ENCODE measurements at regions not wholly inside any gene's neighbourhood (a gene's known extent, or its start where the extent isn't known, plus 50 kb on each side); places are given as distances from the start of the nearest gene placed in this dataset.

- Histone ChIP-seq H3K36me3 (ENCODE audit: control insufficient read depth in 4 of 4, insufficient read depth in 4 of 4, low read length in 3 of 4) (no peaks in the 10 kb centered on the region), H3K4me1 (ENCODE audit: control extremely low read depth in 1 of 4, control insufficient read depth in 4 of 4, insufficient read depth in 4 of 4, low read length in 3 of 4) (no peaks in the 10 kb centered on the region), H3K27ac (ENCODE audit: insufficient read depth in 1 of 2, low read depth in 1 of 2, low read length in 2 of 2, poor library complexity in 1 of 2, severe bottlenecking in 2 of 2) (no peak overlapping the region), H3K9me3 (ENCODE audit: control extremely low read depth in 1 of 5, control insufficient read depth in 4 of 5, insufficient read depth in 2 of 5, low read depth in 1 of 5, low read length in 4 of 5) (peaks cover 0 to 4% (median 3%) of the 10 kb centered on the region in 5 experiments), H3K27me3 (replicated peaks in 2 of 5; ENCODE audit: control insufficient read depth in 4 of 5, insufficient read depth in 5 of 5, low read length in 4 of 5) (no peaks in the 10 kb centered on the region), H3K4me3 (ENCODE audit: control insufficient read depth in 1 of 7, extremely low read depth in 1 of 7, insufficient read depth in 4 of 7, low read depth in 2 of 7, low read length in 6 of 7) (no peak overlapping the region)
- ChIA-PET CTCF (no interaction called here), POLR2A (no interaction called here)
- WGBS (ENCODE audit: insufficient coverage), result 100% methylated on average over 1 of the region's 1 CpG
- DNase-seq, result no peak
These were observed 207.8 kb downstream of the RAB28 start for GRCh38 chr4:13276357-13276756.

- ChIA-PET POLR2A (no interaction called here), CTCF (no interaction called here)
- 100% methylated on average over 1 of the region's 3 CpGs for WGBS (ENCODE audit: insufficient coverage)
- no peaks in the 10 kb centered on the region for H3K27me3 ChIP-seq (replicated peaks in 2 of 5; ENCODE audit: control insufficient read depth in 4 of 5, insufficient read depth in 5 of 5, low read length in 4 of 5)
- H3K27ac ChIP-seq (ENCODE audit: insufficient read depth in 1 of 2, low read depth in 1 of 2, low read length in 2 of 2, poor library complexity in 1 of 2, severe bottlenecking in 2 of 2), result no peak overlapping the region
- peaks cover 0 to 4% (median 0%) of the 10 kb centered on the region in 5 experiments for H3K9me3 ChIP-seq (ENCODE audit: control extremely low read depth in 1 of 5, control insufficient read depth in 4 of 5, insufficient read depth in 2 of 5, low read depth in 1 of 5, low read length in 4 of 5)
- no peaks in the 10 kb centered on the region for H3K4me1 ChIP-seq (ENCODE audit: control extremely low read depth in 1 of 4, control insufficient read depth in 4 of 4, insufficient read depth in 4 of 4, low read length in 3 of 4)
- DNase-seq, result no peak
- no peaks in the 10 kb centered on the region for H3K36me3 ChIP-seq (ENCODE audit: control insufficient read depth in 4 of 4, insufficient read depth in 4 of 4, low read length in 3 of 4)
- H3K4me3 ChIP-seq (ENCODE audit: control insufficient read depth in 1 of 7, extremely low read depth in 1 of 7, insufficient read depth in 4 of 7, low read depth in 2 of 7, low read length in 6 of 7), result no peak overlapping the region
These were observed 215.4 kb downstream of the RAB28 start for GRCh38 chr4:13268703-13269102.

DNA sequence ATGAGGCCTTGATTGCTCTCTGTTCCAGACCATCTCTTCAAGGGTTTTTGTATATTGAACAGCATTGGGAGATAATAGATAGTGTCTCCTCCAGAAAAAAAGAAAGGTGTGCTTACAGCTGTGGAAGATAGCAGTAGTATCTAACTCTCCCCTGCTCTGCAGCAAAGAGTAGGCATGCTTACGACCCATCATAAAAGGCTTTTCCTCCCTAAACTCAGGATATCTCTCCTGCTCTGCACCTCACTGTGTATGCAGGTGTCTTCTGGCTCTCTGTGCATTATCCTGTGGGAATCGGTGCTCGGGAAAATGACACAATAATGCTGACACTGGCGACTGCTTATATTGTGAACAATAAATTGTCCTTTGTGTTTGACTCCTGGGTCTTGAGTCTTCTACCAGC, 216.0 kb downstream of the RAB28 start:
- Histone ChIP-seq H3K27ac (ENCODE audit: insufficient read depth in 1 of 2, low read depth in 1 of 2, low read length in 2 of 2, poor library complexity in 1 of 2, severe bottlenecking in 2 of 2) (no peak overlapping the region), H3K4me3 (ENCODE audit: control insufficient read depth in 1 of 7, extremely low read depth in 1 of 7, insufficient read depth in 4 of 7, low read depth in 2 of 7, low read length in 6 of 7) (no peak overlapping the region), H3K27me3 (replicated peaks in 2 of 5; ENCODE audit: control insufficient read depth in 4 of 5, insufficient read depth in 5 of 5, low read length in 4 of 5) (no peaks in the 10 kb centered on the region), H3K4me1 (ENCODE audit: control extremely low read depth in 1 of 4, control insufficient read depth in 4 of 4, insufficient read depth in 4 of 4, low read length in 3 of 4) (no peaks in the 10 kb centered on the region), H3K9me3 (ENCODE audit: control extremely low read depth in 1 of 5, control insufficient read depth in 4 of 5, insufficient read depth in 2 of 5, low read depth in 1 of 5, low read length in 4 of 5) (peaks cover 0 to 3% (median 0%) of the 10 kb centered on the region in 5 experiments), H3K36me3 (ENCODE audit: control insufficient read depth in 4 of 4, insufficient read depth in 4 of 4, low read length in 3 of 4) (no peaks in the 10 kb centered on the region)
- DNase-seq, result no peak
- ChIA-PET POLR2A (no interaction called here), CTCF (no interaction called here)
- 96% methylated on average over 4 of the region's 4 CpGs for WGBS (ENCODE audit: insufficient coverage)

- H3K9me3 ChIP-seq (ENCODE audit: control extremely low read depth in 1 of 5, control insufficient read depth in 4 of 5, insufficient read depth in 2 of 5, low read depth in 1 of 5, low read length in 4 of 5), result peaks cover 0 to 3% (median 0%) of the 10 kb centered on the region in 5 experiments
- H3K36me3 ChIP-seq (ENCODE audit: control insufficient read depth in 4 of 4, insufficient read depth in 4 of 4, low read length in 3 of 4), result no peaks in the 10 kb centered on the region
- H3K27ac ChIP-seq (ENCODE audit: insufficient read depth in 1 of 2, low read depth in 1 of 2, low read length in 2 of 2, poor library complexity in 1 of 2, severe bottlenecking in 2 of 2), result no peak overlapping the region
- H3K4me1 ChIP-seq (ENCODE audit: control extremely low read depth in 1 of 4, control insufficient read depth in 4 of 4, insufficient read depth in 4 of 4, low read length in 3 of 4), result no peaks in the 10 kb centered on the region
- H3K4me3 ChIP-seq (ENCODE audit: control insufficient read depth in 1 of 7, extremely low read depth in 1 of 7, insufficient read depth in 4 of 7, low read depth in 2 of 7, low read length in 6 of 7), result no peak overlapping the region
- WGBS (ENCODE audit: insufficient coverage), result 100% methylated on average over 2 of the region's 2 CpGs
- ChIA-PET POLR2A (no interaction called here), CTCF (no interaction called here)
- no peaks in the 10 kb centered on the region for H3K27me3 ChIP-seq (replicated peaks in 2 of 5; ENCODE audit: control insufficient read depth in 4 of 5, insufficient read depth in 5 of 5, low read length in 4 of 5)
- DNase-seq, result no peak
These were observed 217.0 kb downstream of the RAB28 start for GRCh38 chr4:13267091-13267490.

- CTCF ChIA-PET, result no interaction called here
- Histone ChIP-seq H3K27ac (ENCODE audit: insufficient read depth in 1 of 2, low read depth in 1 of 2, low read length in 2 of 2, poor library complexity in 1 of 2, severe bottlenecking in 2 of 2) (no peak overlapping the region), H3K36me3 (ENCODE audit: control insufficient read depth in 4 of 4, insufficient read depth in 4 of 4, low read length in 3 of 4) (no peaks in the 10 kb centered on the region), H3K27me3 (replicated peaks in 2 of 5; ENCODE audit: control insufficient read depth in 4 of 5, insufficient read depth in 5 of 5, low read length in 4 of 5) (no peaks in the 10 kb centered on the region), H3K4me1 (ENCODE audit: control extremely low read depth in 1 of 4, control insufficient read depth in 4 of 4, insufficient read depth in 4 of 4, low read length in 3 of 4) (no peaks in the 10 kb centered on the region), H3K9me3 (ENCODE audit: control extremely low read depth in 1 of 5, control insufficient read depth in 4 of 5, insufficient read depth in 2 of 5, low read depth in 1 of 5, low read length in 4 of 5) (peaks cover 0 to 1% (median 0%) of the 10 kb centered on the region in 5 experiments), H3K4me3 (ENCODE audit: control insufficient read depth in 1 of 7, extremely low read depth in 1 of 7, insufficient read depth in 4 of 7, low read depth in 2 of 7, low read length in 6 of 7) (no peak overlapping the region)
- no CpG with 5 or more reads among the region's 3 CpGs for WGBS (ENCODE audit: insufficient coverage)
- POLR2A ChIA-PET, result no interaction called here
- no peak for DNase-seq
These were observed 217.5 kb downstream of the RAB28 start for GRCh38 chr4:13266687-13267086.

GRCh38 chr4:13263967-13264525, 220.1 kb downstream of the RAB28 start:
- Histone ChIP-seq H3K9me3 (ENCODE audit: control extremely low read depth in 1 of 5, control insufficient read depth in 4 of 5, insufficient read depth in 2 of 5, low read depth in 1 of 5, low read length in 4 of 5) (peaks cover 0 to 1% (median 0%) of the 10 kb centered on the region in 5 experiments), H3K27ac (ENCODE audit: insufficient read depth in 1 of 2, low read depth in 1 of 2, low read length in 2 of 2, poor library complexity in 1 of 2, severe bottlenecking in 2 of 2) (no peak overlapping the region), H3K36me3 (ENCODE audit: control insufficient read depth in 4 of 4, insufficient read depth in 4 of 4, low read length in 3 of 4) (no peaks in the 10 kb centered on the region), H3K27me3 (replicated peaks in 2 of 5; ENCODE audit: control insufficient read depth in 4 of 5, insufficient read depth in 5 of 5, low read length in 4 of 5) (no peaks in the 10 kb centered on the region), H3K4me1 (ENCODE audit: control extremely low read depth in 1 of 4, control insufficient read depth in 4 of 4, insufficient read depth in 4 of 4, low read length in 3 of 4) (no peaks in the 10 kb centered on the region), H3K4me3 (ENCODE audit: control insufficient read depth in 1 of 7, extremely low read depth in 1 of 7, insufficient read depth in 4 of 7, low read depth in 2 of 7, low read length in 6 of 7) (no peak overlapping the region)
- no peak for DNase-seq
- CTCF ChIA-PET, result no interaction called here
- POLR2A ChIA-PET, result no interaction called here
- 100% methylated on average over 2 of the region's 4 CpGs for WGBS (ENCODE audit: insufficient coverage)

DNA sequence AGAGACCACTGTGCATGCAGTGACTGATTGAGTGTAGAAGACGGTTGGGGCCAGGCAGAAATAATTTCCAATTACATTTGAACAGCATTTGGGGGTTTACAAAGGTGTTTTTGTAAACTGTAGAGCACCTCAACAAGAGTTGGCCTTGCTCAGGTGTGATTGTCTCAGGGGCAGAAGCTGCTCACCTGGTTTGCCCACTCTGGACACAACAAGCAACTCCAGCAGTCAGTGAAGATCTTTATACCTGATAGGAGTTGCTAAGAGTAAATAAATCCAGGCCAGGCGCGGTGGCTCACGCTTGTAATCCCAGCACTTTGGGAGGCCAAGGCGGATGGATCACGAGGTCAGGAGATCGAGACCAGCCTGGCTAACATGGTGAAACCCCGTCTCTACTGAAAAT, 221.3 kb downstream of the RAB28 start:
- Histone ChIP-seq H3K9me3 (ENCODE audit: control extremely low read depth in 1 of 5, control insufficient read depth in 4 of 5, insufficient read depth in 2 of 5, low read depth in 1 of 5, low read length in 4 of 5) (peaks cover 0 to 1% (median 0%) of the 10 kb centered on the region in 5 experiments), H3K36me3 (ENCODE audit: control insufficient read depth in 4 of 4, insufficient read depth in 4 of 4, low read length in 3 of 4) (no peaks in the 10 kb centered on the region), H3K4me3 (ENCODE audit: control insufficient read depth in 1 of 7, extremely low read depth in 1 of 7, insufficient read depth in 4 of 7, low read depth in 2 of 7, low read length in 6 of 7) (no peak overlapping the region), H3K4me1 (ENCODE audit: control extremely low read depth in 1 of 4, control insufficient read depth in 4 of 4, insufficient read depth in 4 of 4, low read length in 3 of 4) (no peaks in the 10 kb centered on the region), H3K27me3 (replicated peaks in 2 of 5; ENCODE audit: control insufficient read depth in 4 of 5, insufficient read depth in 5 of 5, low read length in 4 of 5) (no peaks in the 10 kb centered on the region), H3K27ac (ENCODE audit: insufficient read depth in 1 of 2, low read depth in 1 of 2, low read length in 2 of 2, poor library complexity in 1 of 2, severe bottlenecking in 2 of 2) (no peak overlapping the region)
- ChIA-PET CTCF (no interaction called here), POLR2A (interaction anchor here (0.7 kb wide), 1 partner anchor 58 kb away, joined by 3 read pairs; no protein-coding TSS in a partner anchor)
- WGBS (ENCODE audit: insufficient coverage), result 98% methylated on average over 6 of the region's 8 CpGs
- DNase-seq, result no peak
